Hypothalamus (tissue), 51 donors: ENCODE measurements at regions not wholly inside any gene's neighbourhood (a gene's known extent, or its start where the extent isn't known, plus 50 kb on each side); places are given as distances from the start of the nearest gene placed in this dataset.
"Not testable (repeated sequence)": the region's sequence is repeated elsewhere in the genome, so short reads cannot be mapped to it uniquely, and the experiment has no call there.

ENCODE experiments used
- DNase-seq, 51 donors: peaks; one replicate each; lab custom pipeline; 2025; lab: John Stamatoyannopoulos, UW

DNA sequence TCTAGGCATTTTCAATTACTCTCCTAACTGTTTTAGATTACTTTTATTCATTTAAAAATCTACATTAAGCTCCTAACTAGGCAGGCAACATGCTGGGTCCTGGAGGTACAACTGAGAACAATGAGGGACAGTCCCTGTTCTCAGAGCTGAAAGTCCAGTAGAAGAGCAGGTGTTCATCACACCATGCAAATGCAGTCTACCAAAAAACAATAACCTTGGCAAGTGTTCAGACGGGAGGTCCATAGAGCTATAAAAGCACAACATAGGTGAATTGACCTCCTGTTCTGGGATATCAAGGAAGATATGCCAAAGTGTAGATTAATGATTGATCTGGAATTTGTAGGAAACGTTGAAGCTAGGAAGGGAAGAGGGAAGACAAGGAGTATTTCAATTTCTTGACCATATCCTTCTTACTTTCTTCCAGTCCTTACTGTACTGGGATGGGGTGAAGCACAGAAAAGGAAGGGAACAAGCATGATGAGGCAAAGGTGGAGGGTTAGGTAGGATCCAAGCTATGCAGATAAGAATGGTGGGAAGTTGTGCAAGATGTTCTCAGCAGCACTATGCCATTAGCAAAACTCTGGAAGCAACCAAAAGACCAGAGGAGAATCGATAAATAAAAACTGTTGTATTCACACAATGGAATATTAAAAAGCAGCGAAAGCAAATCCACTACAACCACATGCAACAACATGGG, 485.7 kb upstream of the JARID2 start:
- no peak for DNase-seq

- DNase-seq: no peak
Measured at GRCh38 chr6:14762077-14762476, 483.8 kb upstream of the JARID2 start.

DNA sequence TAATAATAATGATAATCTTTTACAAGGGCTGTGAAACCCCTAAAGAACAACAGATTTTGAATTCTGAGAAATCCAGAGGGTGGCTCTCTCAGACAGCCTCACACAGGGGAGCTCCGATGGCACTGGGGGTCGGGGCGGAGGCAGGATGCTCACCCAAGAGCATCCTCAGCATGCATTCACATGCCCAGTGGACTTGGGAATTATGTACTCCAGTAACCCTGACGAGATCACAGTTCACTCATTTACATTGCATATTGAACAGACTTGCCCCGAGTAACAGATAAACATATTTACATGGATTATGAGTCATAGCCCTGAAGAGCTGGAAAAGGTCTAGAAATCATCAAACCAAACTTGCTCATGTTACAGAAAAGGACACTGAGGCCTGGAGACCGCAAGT, 482.7 kb upstream of the JARID2 start:
- DNase-seq: no peak

DNA sequence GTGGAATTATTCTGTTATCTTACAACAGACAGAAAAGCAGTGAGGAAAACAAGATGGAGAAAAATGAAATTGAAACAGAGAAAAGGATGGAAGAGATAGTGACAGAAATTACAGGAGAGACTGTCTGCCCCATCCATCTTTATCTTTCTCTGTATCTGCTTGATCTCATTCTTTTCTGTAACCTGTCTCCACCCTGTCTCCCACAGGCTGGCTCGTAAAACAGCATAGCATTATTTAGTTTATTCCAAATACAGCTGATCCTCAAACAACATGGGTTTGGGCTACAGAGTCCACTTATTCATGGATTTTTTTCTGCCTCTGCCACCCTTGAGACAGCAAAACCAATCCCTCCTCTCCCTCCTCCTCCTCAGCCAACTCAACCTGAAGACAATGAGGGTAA, 482.3 kb upstream of the JARID2 start:
- DNase-seq: no peak

DNA sequence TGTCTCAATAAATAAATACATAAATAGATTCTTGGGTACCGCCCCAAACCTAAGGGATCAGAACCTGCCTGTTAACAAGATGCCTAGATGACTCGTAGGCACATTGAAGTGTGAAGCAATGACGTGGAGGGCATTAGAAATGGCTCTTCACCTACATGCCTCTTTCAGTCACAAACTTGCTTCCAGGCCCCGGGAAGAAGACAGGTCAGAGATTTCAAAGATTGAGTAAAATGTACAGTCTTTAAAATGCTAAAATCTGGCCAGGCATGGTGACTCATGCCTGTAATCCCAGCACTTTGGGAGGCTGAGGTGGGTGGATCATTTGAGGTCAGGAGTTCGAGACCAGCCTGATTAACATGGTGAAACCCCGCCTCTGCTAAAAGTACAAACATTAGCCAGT, 480.8 kb upstream of the JARID2 start:
- DNase-seq: no peak

GRCh38 chr6:14765721-14766390, 480.0 kb upstream of the JARID2 start:
- DNase-seq: no peak

GRCh38 chr6:14766391-14766994, 479.4 kb upstream of the JARID2 start:
- no peak for DNase-seq

DNA sequence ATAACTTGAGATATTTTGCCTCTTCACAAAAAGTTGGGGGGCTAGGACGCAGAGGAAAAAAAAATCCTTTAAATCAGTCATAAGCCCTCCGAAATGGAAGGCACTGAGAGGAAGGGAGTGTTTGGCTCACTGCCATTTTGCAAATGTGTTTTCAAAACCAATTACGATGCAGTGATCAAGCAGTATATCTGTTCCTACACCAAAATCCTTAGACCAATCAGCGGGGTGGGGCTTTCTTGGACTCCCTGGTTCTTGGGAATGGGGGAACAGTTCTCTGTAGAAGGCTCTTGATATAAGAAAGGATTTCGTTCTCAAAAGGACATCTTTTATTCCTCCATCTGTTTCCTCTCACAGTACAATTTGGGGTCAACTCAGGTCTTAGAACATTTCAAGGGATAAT, 478.6 kb upstream of the JARID2 start:
- DNase-seq: no peak

- no peak for DNase-seq
Measured at GRCh38 chr6:14770040-14770439, 475.8 kb upstream of the JARID2 start.

DNA sequence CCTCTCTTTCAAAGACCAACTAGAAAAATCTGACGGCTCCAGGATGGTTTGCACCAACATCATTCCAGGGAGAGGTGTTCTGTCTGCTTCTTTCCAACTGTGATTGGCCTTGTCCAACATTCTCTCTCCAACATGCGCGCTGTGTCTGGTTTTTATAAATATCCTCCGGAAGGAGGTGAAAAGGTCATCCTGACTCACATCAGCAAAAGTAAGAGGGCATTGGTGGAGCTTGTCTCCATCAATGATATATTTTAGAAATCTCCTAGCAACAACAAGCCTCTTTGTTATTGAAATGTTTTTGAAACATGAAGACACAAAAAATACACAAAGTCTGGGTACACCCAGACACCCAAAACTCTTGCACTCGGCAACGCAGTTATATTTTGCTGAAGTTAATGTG, 475.3 kb upstream of the JARID2 start:
- no peak for DNase-seq

DNA sequence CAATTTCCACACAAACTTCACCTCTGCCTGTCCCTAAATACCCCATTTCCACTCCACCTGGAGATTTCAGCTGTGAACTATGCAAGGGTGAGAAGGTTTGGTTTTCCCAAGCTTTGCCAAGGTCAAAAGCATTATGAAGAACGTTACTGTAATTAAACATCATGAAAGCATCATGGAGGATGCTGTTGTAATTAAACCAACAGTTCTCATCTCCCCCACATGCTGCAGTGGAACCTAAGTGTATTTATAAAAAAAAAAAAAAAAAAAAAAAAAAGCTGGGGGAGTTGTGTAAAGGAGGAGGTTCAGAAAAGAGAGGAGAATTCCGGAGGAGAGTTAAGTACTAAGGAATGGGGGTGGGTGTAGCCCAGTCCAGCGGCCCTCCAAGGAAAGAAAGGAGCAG, 474.9 kb upstream of the JARID2 start:
- no peak for DNase-seq

DNA sequence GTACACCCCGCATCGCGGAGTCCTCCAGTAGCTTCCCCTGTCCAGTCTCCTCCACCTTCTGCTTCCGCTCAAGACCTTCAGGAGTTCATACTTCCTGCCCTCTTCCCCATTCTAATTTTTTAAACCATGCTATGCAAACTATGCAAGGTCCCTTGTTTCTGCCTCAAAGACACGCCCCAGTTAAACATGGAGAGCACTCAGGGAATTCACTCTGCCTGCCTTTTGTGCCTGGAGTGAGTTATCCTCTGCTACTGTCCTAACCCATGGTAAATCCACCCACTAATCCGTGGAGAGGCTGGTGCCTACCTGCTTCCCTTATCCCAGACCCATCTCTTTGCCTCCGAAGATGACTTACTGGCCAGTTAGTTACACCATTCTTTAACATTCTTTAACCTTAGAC, 473.7 kb upstream of the JARID2 start:
- DNase-seq: no peak

GRCh38 chr6:14775528-14775927, 470.3 kb upstream of the JARID2 start:
- no peak for DNase-seq

- DNase-seq: no peak
Measured at GRCh38 chr6:14776307-14776706, 469.6 kb upstream of the JARID2 start.

- no peak for DNase-seq
Measured at GRCh38 chr6:14781772-14782525, 463.9 kb upstream of the JARID2 start.

DNA sequence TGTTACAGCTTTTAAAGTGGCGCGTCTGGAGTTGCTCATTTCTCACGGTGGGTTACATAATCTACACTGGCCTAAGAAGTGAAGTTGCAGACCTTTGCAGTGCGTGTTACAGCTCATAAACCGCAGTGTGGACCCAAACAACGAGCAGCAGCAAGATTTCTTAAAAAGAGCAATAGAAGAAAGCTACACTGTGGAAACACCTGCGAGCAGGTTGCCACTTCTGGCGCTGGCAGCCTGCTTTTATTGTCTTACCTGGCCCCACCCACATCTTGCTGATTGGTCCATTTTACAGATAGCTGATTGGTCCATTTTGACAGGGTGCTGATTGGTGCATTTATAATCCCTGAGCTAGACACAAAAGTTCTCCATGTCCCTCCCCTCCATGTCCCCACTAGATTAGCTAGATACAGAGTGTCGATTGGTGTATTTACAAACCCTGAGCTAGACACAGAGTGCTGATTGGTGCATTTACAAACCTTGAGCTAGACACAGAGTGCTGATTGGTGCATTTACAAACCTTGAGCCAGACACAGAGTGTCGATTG, 462.9 kb upstream of the JARID2 start:
- DNase-seq: not testable (repeated sequence)

- DNase-seq: no peak
Measured at GRCh38 chr6:14783594-14783993, 462.3 kb upstream of the JARID2 start.

DNA sequence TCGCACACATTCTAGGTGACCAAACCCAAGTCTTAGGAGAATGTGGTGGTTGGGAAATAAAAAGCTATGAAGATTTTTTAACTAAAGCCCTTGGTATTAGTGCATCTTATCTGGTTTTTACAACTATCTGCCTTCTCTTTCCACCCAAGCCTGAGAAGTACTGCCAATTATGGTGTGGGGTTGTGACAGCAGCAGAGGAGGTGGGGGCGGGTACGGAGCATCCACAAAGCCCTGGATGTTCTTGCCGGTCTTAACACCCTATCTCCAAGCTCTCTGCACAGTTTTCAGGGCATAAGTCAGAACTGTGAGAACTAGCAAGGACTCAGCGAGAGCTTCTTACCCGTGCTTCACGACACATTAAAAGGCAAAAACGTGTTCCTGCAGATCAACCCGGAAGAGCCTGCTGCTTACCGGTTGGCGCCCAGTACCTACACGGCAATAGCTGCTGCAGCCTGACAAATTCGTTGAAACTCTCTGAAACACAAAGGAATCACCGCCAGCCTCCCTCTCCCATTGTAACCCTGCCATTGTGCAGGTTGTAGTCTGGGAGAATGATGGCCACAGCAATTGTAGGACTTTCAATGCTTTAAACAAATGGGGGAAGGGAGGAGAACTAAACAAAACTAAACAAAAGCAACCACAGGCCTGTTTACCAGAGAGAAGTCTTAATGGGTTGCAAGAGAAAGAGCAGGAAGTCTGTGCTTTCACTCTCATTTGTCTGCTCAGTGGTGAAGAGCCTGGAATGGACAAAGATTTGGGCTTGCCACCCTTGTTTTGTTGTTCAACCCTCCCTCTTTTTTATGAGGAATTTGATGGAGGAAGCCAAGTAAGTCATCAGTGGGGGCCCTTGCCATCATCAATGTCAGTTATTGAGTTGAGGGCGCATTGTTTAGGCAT, 461.0 kb upstream of the JARID2 start:
- no peak for DNase-seq

GRCh38 chr6:14785493-14785790, 460.4 kb upstream of the JARID2 start:
- no peak for DNase-seq

- no peak for DNase-seq
Measured at GRCh38 chr6:14786008-14786407, 459.9 kb upstream of the JARID2 start.
